Iris pigment epithelial cell (primary cell): ENCODE measurements at regions not wholly inside any gene's neighbourhood (a gene's known extent, or its start where the extent isn't known, plus 50 kb on each side); places are given as distances from the start of the nearest gene placed in this dataset.

Experiments used
- DNase-seq: peaks from one replicate; pipeline ENCODE4 v3.0.0-alpha.2; 2011; ENCODE audit warnings: low read depth

DNA sequence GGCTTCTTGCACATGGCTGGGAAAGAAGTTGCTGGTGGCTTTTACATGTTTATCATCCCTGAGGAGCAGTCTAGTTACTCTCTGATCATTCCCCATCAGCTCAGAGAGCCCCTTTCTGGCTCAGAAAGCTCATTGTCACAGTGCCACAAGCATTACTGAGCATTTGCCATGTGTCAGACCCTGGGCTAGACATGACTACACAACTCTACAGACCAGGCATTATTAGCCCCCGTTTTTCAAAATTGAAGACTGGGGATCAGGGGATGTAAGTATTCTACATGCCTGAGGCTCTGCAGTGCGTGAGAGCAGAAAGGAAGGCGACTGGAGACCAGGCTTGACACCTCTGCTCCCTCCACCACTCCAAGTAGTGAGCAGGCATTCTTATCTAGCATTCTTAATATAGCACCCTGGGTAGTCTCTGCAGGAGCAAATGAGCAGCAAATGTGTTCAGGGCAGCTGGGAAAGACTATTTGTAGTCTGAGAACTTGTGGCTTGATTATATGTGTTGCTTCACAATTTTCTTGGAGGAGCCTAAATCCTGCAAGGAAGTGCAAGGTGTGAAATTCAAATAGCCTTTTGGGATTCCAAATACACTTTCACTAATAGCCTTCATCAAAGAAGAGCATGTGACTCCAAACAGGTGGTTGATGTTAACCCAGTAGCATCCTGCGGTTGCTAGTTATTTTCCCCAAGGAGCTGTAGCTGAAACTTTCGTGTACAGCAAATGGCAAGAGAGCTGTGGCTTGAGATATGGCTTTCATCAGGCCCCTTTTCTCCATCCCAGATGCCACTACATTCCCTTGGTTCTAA is 143.2 kb downstream of the DDX1 start:
- no peak for DNase-seq

- no peak for DNase-seq
These were observed 144.0 kb downstream of the DDX1 start for GRCh38 chr2:15735484-15736326.

DNA sequence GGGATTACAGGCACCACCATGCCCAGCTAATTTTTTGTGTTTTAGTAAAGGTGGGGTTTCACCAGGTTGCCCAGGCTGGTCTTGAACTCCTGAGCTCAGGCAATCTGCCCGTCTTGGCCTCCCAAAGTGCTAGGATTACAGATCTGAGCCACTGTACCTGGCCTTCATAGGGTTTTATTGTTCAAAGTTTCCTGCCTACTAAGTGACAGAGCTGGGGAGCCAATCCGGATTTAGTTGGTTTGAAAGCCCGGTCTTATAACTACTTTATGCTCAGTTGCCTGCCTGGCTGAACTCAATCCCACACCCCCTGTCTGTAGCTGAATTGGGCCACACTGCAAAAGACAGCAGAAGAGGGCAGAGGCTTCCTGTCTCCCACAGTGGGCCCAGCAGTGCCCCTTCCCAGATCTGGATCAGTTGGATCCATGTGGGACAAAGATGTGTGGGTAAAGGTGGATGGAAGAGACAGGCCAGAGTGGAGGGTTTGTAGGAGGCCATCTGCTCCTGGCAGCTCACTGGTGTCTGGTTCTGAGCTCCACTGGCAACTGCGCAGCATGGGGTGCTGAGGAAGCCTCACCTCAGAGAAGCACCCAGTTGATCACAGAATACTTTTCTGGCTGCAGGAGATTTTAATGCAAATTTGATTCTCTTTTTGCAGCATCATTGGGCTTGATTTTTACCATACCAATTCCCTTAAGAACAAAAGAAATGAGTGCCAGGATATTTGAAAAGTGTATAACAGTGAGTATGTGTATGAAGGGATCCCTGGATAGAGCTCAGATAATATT is 144.9 kb downstream of the DDX1 start:
- no peak for DNase-seq

- DNase-seq: no peak
These were observed 145.9 kb downstream of the DDX1 start for GRCh38 chr2:15737314-15738224.

DNA sequence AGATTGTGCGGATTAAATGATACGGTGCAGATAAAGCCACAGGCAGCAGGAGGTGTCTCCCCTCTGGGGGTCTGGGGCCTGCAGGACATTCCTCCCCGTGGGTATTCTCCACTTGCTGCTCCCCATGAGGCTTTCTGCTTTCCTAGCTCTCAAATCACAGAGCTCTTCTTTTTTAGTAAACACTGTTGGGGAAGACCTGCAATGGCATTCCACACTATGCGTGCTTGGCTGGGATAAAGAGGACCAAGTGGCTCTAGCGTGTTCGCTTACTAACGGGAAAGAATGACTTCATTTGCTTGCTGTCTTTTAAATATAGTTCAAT is 146.5 kb downstream of the DDX1 start:
- no peak for DNase-seq

DNA sequence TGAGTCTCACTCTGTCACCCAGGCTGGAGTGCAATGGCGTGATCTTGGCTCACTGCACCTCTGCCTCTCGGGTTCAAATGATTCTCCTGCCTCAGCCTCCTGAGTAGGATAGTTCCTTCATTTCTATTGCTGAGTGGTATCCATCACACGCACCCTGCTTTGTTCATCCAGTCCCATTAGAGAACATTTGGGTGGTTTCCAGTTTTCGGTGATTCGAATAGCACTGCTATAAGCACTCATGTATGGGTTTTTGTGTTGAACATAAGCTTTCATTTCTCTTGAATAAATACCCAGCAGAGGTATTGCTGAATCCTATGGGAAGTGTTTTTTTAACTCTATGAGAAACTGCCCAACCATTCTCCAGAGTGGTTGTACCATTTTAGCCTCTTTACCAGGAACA is 147.3 kb downstream of the DDX1 start:
- DNase-seq: no peak

DNA sequence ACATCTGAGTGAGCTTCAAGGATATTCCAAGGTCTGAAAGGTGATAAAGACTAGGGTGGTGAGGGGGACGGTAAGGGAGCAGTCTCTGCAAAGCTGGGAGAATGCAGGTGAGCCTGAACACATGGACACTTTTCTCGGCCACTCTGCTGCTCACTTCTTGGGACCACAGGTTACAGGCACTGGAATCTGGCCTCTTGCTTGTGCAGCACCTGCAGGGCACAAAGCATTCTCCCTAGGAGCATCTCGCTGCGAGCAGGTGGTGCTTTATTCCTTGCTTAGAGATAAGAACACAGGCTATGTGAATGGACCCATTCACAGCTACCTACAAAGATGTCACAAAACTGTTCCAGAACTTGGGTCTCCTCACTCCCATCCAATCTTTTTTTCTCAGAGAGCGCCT is 153.2 kb downstream of the DDX1 start:
- no peak for DNase-seq

DNA sequence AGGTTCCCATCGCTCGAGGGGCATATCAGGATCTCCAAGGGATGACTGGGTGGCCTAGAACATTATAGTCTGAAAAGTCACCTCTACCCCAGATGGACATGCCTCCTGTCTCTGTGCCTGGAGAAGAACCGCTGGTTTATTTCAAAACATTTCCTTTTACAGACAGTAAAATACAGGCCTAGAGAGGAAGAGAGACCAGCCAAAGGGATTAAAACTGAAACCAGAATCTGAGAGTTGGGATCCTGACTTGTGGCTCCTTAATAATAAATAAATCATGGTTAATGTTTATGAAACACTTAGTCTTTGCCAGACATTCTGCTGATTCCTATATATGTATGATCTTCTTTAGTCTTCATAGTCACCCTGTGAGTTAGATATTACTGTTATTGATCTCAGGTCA is 153.7 kb downstream of the DDX1 start:
- no peak for DNase-seq

- DNase-seq: no peak
These were observed 154.4 kb downstream of the DDX1 start for GRCh38 chr2:15745907-15746702.

- DNase-seq: no peak
These were observed 155.3 kb downstream of the DDX1 start for GRCh38 chr2:15746703-15747550.

- no peak for DNase-seq
These were observed 156.2 kb downstream of the DDX1 start for GRCh38 chr2:15747603-15748471.

DNA sequence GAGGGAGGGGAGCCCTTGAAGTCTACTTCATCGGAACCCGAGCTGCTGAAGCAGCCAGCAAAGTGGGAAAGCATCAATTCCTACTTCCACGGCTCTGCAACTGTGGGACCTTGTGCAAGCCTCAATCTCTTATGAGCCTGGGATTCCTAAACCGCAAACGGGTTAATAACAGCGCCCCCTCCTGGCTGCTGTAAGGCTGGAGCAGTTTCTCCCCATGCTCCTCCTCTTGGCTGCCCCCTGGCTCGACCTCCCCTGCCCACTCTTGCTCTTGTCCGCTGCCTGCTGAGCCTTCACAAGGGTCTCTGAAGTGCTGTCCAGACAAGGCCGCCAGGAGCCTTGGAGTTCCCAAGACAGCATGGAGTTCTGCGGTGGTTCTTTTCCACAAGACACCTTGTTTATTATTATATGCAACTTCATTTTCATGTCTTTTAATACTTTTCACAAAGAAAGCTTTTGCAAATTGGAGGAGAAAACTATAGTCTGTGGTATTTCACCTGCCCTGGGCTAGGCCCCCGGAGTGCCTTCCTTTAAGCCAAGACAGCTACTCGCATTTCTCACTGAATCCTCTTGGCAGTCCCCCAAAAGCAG is 157.2 kb downstream of the DDX1 start:
- DNase-seq: peak; percentile 35

- no peak for DNase-seq
These were observed 158.1 kb downstream of the DDX1 start for GRCh38 chr2:15749460-15750432.

- DNase-seq: no peak
These were observed 158.8 kb downstream of the DDX1 start for GRCh38 chr2:15750433-15750814.

- no peak for DNase-seq
These were observed 159.2 kb downstream of the DDX1 start for GRCh38 chr2:15750822-15751329.

DNA sequence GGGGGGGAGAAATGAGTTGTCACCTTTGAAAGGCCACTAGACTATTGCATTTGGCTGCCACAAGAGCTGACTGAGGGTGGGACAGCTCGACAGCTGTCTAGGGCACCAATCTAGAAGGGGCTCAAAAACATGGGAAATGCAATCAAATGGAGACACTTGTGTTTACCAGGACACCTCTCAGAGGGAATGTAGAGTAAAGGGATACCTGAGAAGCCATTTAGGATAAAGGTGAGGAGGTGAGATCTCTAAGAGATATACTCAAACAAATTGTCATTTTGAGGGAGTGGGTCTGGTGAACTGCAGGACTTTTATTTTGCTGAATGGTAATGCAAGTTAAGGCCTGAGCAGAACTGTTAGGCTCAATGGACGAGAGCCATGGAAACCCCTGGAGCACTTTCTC is 159.8 kb downstream of the DDX1 start:
- DNase-seq: no peak
